HG02571 (cell line): ENCODE measurements at regions not wholly inside any gene's neighbourhood (a gene's known extent, or its start where the extent isn't known, plus 50 kb on each side); places are given as distances from the start of the nearest gene placed in this dataset.

Source experiments
- ATAC-seq: cut with Tn5 transposase; IDR thresholded peaks from one replicate; pipeline ENCODE4 v1.9.1; 2021; ENCODE audit warnings: mild to moderate bottlenecking, moderate library complexity; ENCODE audit not compliant: unreplicated experiment

GRCh38 chr13:86714495-86714894, 915.3 kb upstream of the SLITRK6 start:
- no peak for ATAC-seq

DNA sequence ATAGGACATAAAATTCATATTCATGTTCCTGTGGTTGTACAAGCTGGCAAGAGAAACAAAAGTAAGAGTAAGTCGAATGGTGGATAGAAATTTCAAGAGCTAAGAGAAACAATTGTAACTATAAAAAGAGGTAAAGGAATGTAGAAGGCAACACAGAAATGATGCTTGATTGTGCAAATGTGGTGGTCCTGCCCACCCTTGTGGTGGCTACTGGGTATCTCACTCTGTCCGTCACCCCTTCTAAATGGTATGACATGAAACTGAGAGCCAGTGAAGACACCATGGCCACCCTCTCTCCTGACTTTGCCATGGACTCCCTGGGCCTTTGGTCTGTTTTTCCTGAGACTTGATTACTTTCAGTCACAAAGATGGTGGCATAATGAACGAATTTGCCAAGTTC, 925.9 kb upstream of the SLITRK6 start:
- no peak for ATAC-seq

DNA sequence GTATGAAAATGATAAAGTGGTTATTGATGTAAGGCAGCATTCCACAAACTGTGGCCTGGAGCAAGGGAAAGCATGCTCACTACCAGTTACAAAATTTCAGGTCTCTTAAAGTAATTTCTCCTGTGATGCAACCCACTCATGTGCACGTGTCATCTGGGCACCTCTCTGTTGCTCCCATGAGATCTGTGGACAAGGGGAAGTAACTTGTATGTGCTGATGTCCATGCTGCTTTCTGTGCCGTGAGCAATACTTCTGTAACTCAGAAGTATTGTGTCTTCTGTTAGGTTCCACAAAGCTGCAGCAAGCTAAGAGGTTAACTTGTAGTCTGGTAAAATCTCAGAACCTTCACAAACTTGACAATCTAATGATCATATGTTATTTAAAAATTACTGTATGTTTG, 930.0 kb upstream of the SLITRK6 start:
- ATAC-seq, result no peak

- ATAC-seq, result no peak
These were observed 932.8 kb upstream of the SLITRK6 start for GRCh38 chr13:86731987-86732386.

DNA sequence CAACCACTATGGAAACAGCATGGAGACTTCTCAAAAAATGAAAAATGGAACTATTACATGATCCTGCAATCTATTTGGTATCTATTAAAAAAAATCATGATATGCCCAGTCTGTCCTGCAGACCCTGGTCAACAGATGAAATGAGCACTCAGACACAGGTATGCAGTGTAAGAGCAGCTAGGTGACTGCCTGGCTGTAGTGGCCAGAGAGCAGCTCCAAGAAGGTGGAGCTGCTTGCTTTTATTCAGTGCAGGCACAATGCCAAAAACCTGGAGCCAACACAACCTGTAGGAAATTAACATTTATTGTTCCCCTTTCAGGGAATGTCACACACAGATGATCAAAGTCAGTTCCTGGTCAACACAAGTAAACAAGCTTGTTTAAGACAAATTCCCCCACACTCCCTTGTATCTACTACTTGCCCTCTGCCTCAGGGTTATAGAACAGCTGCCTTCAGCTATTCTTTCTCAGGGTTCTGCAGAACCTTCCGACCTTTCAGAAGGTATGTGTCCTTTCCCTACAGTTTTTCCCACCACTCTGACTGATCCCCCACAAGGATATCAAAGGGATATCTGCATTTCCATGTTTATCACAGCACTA, 933.7 kb upstream of the SLITRK5 start:
- no peak for ATAC-seq

DNA sequence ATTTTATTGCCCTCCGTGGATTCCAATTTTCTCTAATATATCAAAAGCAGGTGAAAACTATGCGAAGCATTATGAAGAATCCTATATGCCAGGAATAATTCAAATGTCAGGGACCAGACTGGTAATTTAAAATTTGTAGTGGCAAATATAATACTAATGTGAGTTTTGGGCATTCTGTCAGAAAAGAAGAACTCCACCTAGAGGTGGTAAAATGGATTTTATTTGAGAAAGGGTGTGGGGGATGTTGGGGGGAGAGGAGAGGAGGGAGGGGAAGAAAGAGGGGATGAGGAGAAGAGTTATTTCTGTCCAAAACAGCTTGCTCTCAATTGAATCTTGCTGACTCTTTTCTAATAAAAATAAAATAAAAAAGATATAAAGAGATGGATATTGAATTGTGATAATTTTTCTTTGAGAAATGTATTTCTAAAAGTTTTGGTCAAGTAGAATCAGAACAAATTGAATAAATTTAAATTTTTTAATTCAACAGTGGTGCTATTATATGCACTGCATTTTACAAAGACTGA, 929.3 kb upstream of the SLITRK5 start:
- no peak for ATAC-seq

- ATAC-seq, result no peak
These were observed 913.8 kb upstream of the SLITRK5 start for GRCh38 chr13:86757236-86757978.

GRCh38 chr13:86758116-86758515, 913.1 kb upstream of the SLITRK5 start:
- ATAC-seq, result no peak

DNA sequence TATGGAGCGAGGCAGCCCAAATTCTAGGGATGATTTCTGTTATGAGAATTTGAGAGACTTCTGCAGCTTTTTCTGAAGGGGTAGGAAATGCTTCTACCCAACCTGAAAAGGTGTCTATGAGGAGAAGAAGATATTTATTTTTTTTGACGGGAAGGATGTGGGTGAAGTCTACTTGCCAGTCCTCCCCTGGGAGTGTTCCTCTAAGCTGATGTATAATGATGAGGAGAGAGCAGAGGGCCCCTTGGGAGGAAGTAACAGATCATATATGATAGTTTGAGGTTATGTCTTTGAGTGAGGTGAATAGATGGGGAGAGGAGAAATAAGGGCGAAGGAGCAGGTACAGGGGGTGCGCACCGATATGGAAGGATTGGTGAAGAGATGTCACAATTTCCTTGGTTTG, 910.6 kb upstream of the SLITRK5 start:
- no peak for ATAC-seq

DNA sequence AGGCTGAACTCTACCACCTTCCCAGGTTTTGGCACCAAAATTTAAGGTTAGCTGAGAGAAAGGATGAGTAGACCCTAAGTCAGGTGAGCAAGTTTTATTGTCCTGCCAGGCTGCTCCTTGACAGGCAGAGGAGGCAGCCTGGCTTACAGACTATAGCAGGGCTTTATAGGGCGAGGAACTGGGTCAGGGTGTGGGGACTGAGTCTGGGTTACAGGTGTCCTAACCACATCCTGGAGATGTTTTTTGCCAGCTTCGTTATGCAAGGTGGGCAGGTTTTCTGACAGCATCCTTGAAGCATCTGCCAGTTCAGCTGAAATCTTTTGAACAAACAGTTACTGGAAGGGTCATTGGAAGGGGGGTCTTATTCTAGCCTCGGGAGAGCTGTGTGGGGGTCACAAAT, 905.7 kb upstream of the SLITRK5 start:
- no peak for ATAC-seq

- ATAC-seq, result no peak
These were observed 882.6 kb upstream of the SLITRK5 start for GRCh38 chr13:86788616-86789015.

GRCh38 chr13:86792153-86792651, 879.0 kb upstream of the SLITRK5 start:
- no peak for ATAC-seq

DNA sequence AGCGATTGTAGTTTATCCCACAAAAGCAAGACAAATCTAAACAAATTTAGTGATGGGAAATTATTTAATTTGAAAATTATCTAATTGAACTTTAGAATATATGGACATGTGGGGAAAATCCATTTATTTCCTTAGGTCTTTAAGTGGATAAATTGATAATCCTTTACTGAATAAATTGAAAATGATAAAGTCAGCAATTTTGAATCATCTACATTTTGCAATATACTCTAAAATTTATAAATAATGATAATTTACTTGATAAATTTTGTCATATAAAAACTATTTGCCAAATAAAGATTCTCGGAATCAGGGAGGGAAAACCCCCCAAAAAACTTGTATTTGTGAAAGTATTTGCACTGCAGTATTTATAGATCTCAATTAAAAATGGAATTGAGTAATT, 875.3 kb upstream of the SLITRK5 start:
- ATAC-seq, result no peak

GRCh38 chr13:86810361-86810760, 860.8 kb upstream of the SLITRK5 start:
- no peak for ATAC-seq

DNA sequence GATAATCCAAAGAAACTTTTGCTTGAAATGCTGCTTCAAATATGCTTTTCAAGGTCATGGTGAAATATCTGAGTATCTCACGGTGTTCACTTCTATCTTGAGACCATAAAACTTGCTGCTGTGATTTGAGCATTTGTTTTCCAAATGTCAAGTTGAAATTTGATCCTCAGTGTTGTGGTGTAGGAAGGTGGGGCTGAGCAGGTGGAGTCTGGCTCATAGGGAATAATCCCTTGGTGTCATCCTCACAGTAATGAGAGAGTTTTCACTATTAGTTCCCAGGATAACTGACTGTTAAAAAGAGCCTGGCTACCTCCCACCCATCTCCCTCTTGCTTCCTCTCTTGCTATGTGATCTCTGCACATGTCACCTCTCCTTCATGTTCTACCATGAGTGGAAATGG, 858.0 kb upstream of the SLITRK5 start:
- no peak for ATAC-seq

DNA sequence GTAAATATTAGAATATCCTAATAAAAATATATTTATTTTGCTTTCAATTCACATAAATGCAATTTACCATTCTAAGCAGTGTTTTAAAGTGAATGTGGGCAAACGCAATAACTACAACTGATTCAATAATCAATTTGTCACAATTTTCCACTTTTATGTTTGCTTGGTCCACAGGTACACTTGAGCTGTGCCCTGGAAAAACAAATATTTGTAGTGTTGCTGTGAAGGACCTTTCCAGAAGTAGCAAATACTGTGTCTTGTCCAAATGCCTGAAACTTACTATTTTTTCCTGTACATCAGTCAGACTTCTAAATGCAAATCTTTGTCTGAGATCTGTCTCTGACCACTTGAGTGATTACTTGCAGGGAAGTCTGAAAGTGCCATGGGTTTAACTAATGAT, 845.8 kb upstream of the SLITRK5 start:
- ATAC-seq, result no peak

- ATAC-seq, result no peak
These were observed 844.9 kb upstream of the SLITRK5 start for GRCh38 chr13:86826232-86826631.

GRCh38 chr13:86830046-86830445, 841.1 kb upstream of the SLITRK5 start:
- no peak for ATAC-seq

- no peak for ATAC-seq
These were observed 840.1 kb upstream of the SLITRK5 start for GRCh38 chr13:86831084-86831483.

DNA sequence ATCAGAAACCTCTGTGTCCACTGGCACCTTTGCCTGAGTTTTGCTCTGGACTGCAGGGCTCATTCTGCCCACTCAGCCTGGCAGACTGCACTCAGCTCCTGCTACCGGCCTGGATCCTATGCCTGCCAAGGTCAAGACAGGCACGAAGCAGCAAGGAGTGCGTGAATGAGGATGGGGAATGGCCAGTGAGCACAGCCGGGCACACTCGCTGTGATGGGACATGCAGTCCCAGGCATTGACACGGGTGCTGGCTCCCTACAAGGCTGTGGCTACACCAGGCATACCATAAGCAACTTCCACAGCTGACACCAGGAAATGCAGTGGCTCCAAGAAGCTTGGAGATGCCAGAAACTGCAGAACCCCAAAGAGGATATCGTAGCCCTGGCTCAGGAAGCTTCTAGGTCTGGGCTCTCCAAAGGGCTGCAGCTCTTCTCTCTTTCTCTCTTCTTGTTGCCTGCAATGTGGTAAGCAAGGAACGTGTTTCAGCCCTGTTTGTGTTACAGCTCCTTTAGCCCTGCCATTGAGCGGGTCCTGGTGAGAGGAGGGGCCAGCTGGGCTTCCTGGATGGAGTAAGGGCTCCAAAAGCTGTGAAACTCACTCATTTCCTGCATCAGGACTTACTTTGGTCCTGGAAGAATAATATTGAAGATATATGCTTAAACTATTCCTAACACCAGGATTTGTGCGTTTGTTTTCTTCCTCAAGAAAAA, 832.6 kb upstream of the SLITRK5 start:
- no peak for ATAC-seq

GRCh38 chr13:86839221-86839620, 832.0 kb upstream of the SLITRK5 start:
- no peak for ATAC-seq
